Left kidney (tissue), 1 donor: ENCODE measurements at regions not wholly inside any gene's neighbourhood (a gene's known extent, or its start where the extent isn't known, plus 50 kb on each side); places are given as distances from the start of the nearest gene placed in this dataset.

Source experiments
- DNase-seq: peaks from one replicate; pipeline ENCODE4 v3.0.0-alpha.2; 2013

DNA sequence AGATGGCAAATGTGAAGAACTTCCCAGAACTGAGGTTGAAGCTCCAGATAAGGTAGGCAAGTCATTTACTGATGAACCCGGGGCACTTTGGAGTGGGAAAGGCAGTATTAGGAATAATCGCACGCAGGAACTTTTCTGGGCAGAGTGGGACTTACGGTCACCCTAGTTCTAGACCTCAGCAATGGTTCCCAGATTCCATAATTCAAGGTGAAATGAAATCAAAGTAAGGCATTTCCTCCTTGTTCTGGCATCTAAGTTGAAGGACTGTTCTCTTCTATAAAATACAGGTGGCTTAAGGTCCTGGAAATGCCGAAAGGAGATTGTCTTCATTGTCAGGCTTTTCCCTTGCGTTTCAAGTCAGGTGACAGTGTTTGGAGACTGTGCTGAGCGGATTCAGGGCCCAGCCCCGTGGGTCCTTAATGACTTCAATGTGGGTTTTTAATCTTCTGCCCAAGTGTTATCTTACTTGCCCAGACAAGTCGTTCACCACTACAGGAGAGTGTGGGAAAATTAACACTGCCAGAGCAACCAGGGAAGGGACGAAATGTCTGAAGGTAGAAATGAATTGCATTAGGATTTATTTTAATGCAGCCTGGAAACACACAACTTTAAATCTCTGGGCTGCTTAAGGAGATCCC, 52.1 kb upstream of the STOX2 start:
- no peak for DNase-seq

DNA sequence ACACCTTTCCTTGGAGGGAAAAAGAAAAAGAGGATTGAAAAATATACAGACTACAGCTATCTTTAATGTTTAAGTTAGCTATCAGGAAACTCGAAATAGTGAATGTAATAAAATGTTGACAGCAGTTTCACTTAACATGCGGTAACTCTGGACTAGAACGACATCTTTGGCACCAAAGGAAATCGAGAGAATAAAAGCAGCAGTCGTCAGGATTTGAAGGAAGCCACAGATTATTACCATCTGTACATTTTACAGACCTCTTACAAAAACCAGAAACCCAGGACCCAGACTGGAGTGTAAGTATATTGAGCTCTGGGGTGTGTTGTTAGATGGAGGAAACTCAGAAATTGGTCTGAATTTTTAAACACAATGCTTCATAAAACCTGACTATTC, 51.6 kb upstream of the STOX2 start:
- DNase-seq = no peak
